ENCODE measurements at regions not wholly inside any gene's neighbourhood (a gene's known extent, or its start where the extent isn't known, plus 50 kb on each side); places are given as distances from the start of the nearest gene placed in this dataset.
"Not testable (repeated sequence)": the region's sequence is repeated elsewhere in the genome, so short reads cannot be mapped to it uniquely, and the experiment has no call there.

- no peak for DNase-seq (ENCODE audit: low spot score)
Observed at GRCh38 chr17:53490447-53490968, 332.2 kb upstream of the KIF2B start.

- DNase-seq (ENCODE audit: low spot score): no peak
Observed at GRCh38 chr17:53483704-53484103, 339.0 kb upstream of the KIF2B start.

- no peak for DNase-seq (ENCODE audit: low spot score)
Observed at GRCh38 chr17:53475002-53475401, 347.7 kb upstream of the KIF2B start.

- DNase-seq (ENCODE audit: low spot score): no peak
Observed at GRCh38 chr17:53472586-53472985, 350.1 kb upstream of the KIF2B start.

GRCh38 chr17:53471514-53471913 is 351.2 kb upstream of the KIF2B start:
- no peak for DNase-seq (ENCODE audit: low spot score)

- DNase-seq (ENCODE audit: low spot score): no peak
Observed at GRCh38 chr17:53470626-53471025, 352.1 kb upstream of the KIF2B start.

GRCh38 chr17:53466733-53467132 is 356.0 kb upstream of the KIF2B start:
- no peak for DNase-seq (ENCODE audit: low spot score)

- not testable (repeated sequence) for DNase-seq (ENCODE audit: low spot score)
Observed at GRCh38 chr17:53464396-53464795, 358.3 kb upstream of the KIF2B start.

GRCh38 chr17:53463363-53463762 is 359.4 kb upstream of the KIF2B start:
- no peak for DNase-seq (ENCODE audit: low spot score)

- DNase-seq (ENCODE audit: low spot score): no peak
Observed at GRCh38 chr17:53462393-53462811, 360.3 kb upstream of the KIF2B start.

GRCh38 chr17:53455943-53456342 is 366.8 kb upstream of the KIF2B start:
- DNase-seq (ENCODE audit: low spot score): not testable (repeated sequence)

GRCh38 chr17:53454337-53454736 is 368.4 kb upstream of the KIF2B start:
- DNase-seq (ENCODE audit: low spot score): no peak

GRCh38 chr17:53449324-53449723 is 373.4 kb upstream of the KIF2B start:
- DNase-seq (ENCODE audit: low spot score): no peak

- DNase-seq (ENCODE audit: low spot score): no peak
Observed at GRCh38 chr17:53428913-53429312, 393.8 kb upstream of the KIF2B start.

- no peak for DNase-seq (ENCODE audit: low spot score)
Observed at GRCh38 chr17:53426505-53426904, 396.2 kb upstream of the KIF2B start.

- DNase-seq (ENCODE audit: low spot score): no peak
Observed at GRCh38 chr17:53420035-53420641, 402.6 kb upstream of the KIF2B start.

- DNase-seq (ENCODE audit: low spot score): no peak
Observed at GRCh38 chr17:53409588-53409987, 413.1 kb upstream of the KIF2B start.

GRCh38 chr17:53406907-53407306 is 415.8 kb upstream of the KIF2B start:
- DNase-seq (ENCODE audit: low spot score): no peak

GRCh38 chr17:53391197-53391596 is 431.5 kb upstream of the KIF2B start:
- no peak for DNase-seq (ENCODE audit: low spot score)

- DNase-seq (ENCODE audit: low spot score): no peak
Observed at GRCh38 chr17:53390575-53390974, 432.2 kb upstream of the KIF2B start.

- DNase-seq (ENCODE audit: low spot score): no peak
Observed at GRCh38 chr17:53387745-53388144, 435.0 kb upstream of the KIF2B start.

- DNase-seq (ENCODE audit: low spot score): no peak
Observed at GRCh38 chr17:53353919-53354351, 468.8 kb upstream of the KIF2B start.

GRCh38 chr17:53344778-53345177 is 477.9 kb upstream of the KIF2B start:
- DNase-seq (ENCODE audit: low spot score): no peak

GRCh38 chr17:53336281-53336680 is 486.4 kb upstream of the KIF2B start:
- no peak for DNase-seq (ENCODE audit: low spot score)

Data from hematopoietic multipotent progenitor cell treated with erythropoietin and hydrocortisone succinate and interleukin-3 and kit ligand, for 15 days (in vitro differentiated cells).